Mesendoderm (in vitro differentiated cells): ENCODE measurements at regions not wholly inside any gene's neighbourhood (a gene's known extent, or its start where the extent isn't known, plus 50 kb on each side); places are given as distances from the start of the nearest gene placed in this dataset.

ENCODE experiments used
- DNase-seq: peaks from one replicate; pipeline ENCODE4 v3.0.0; 2013
- H2AK5ac ChIP-seq: 2 replicates; pipeline ENCODE4 v1.6.1; 2013; ENCODE audit warnings: low read length, inconsistent platforms
- H2BK120ac ChIP-seq: 2 replicates; pipeline ENCODE4 v1.6.1; 2013; ENCODE audit warnings: low read depth, mild to moderate bottlenecking, low read length, moderate library complexity, mixed read lengths
- H2BK15ac ChIP-seq: replicated peaks from 2 replicates; pipeline ENCODE4 v1.6.1; 2013; ENCODE audit warnings: low read depth, mild to moderate bottlenecking, moderate library complexity
- H2BK5ac ChIP-seq: 2 replicates; pipeline ENCODE4 v1.6.1; 2013; ENCODE audit warnings: low read length, inconsistent platforms
- H3K18ac ChIP-seq: 2 replicates; pipeline ENCODE4 v1.6.1; 2013; ENCODE audit warnings: mild to moderate bottlenecking, low read length, mixed read lengths
- H3K23ac ChIP-seq: one replicate; pipeline ENCODE4 v1.6.1; 2013; ENCODE audit warnings: low read length
- H3K27ac ChIP-seq: 2 replicates; pipeline ENCODE4 v1.5.1; 2013; ENCODE audit warnings: low read depth, mild to moderate bottlenecking, inconsistent platforms, low read length, moderate library complexity
- H3K27me3 ChIP-seq: 2 replicates; pipeline ENCODE4 v1.6.1; 2013; ENCODE audit warnings: low read length, control low read depth, mild to moderate bottlenecking, inconsistent platforms; ENCODE audit not compliant: insufficient read depth, poor library complexity
- H3K36me3 ChIP-seq: 2 replicates; pipeline ENCODE4 v1.6.1; 2013; ENCODE audit warnings: low read length, inconsistent platforms; ENCODE audit not compliant: control insufficient read depth, insufficient read depth
- H3K4ac ChIP-seq: one replicate; pipeline ENCODE4 v1.6.1; 2013; ENCODE audit warnings: low read depth, mild to moderate bottlenecking, low read length, moderate library complexity
- H3K4me1 ChIP-seq: 2 replicates; pipeline ENCODE4 v1.6.1; 2013; ENCODE audit warnings: low read depth, low read length, inconsistent platforms; ENCODE audit not compliant: control insufficient read depth
- H3K4me2 ChIP-seq: 2 replicates; pipeline ENCODE4 v1.6.1; 2013; ENCODE audit warnings: low read length
- H3K4me3 ChIP-seq: 2 replicates; pipeline ENCODE4 v1.5.1; 2013; ENCODE audit warnings: mild to moderate bottlenecking, low read length
- H3K56ac ChIP-seq: one replicate; pipeline ENCODE4 v1.6.1; 2013; ENCODE audit warnings: low read length
- H3K79me1 ChIP-seq: 2 replicates; pipeline ENCODE4 v1.6.1; 2013; ENCODE audit warnings: low read length, inconsistent platforms
- H3K79me2 ChIP-seq: 2 replicates; pipeline ENCODE4 v1.6.1; 2013; ENCODE audit warnings: mild to moderate bottlenecking, low read length; ENCODE audit not compliant: control insufficient read depth, insufficient read depth
- H3K9ac ChIP-seq: 2 replicates; pipeline ENCODE4 v1.6.1; 2013; ENCODE audit warnings: low read length, inconsistent platforms
- H4K5ac ChIP-seq: one replicate; pipeline ENCODE4 v1.6.1; 2013; ENCODE audit warnings: low read length
- H4K8ac ChIP-seq: one replicate; pipeline ENCODE4 v1.6.1; 2013; ENCODE audit warnings: low read depth, mild to moderate bottlenecking, control low read depth, low read length, moderate library complexity
- WGBS: extraction: QIAGEN DNeasy Blood & Tissue Kit; methylation state at CpG from one replicate; pipeline ENCODE4 v1.1.7; 2013; ENCODE audit warnings: low lambda C conversion rate, missing lambda C conversion rate; ENCODE audit not compliant: insufficient coverage; ENCODE audit errors: extremely low coverage; 5-methylcytosine and 5-hydroxymethylcytosine counted together

GRCh38 chr11:79845002-79845709 lies 404.3 kb upstream of the TENM4 start:
- WGBS = no CpG with 5 or more reads among the region's 3 CpGs
- no peak overlapping the region for H3K27ac ChIP-seq
- no peak overlapping the region for H3K4me3 ChIP-seq
- no peak overlapping the region for H3K18ac ChIP-seq
- H3K23ac ChIP-seq = no peak overlapping the region
- H3K56ac ChIP-seq = no peak overlapping the region
- no peaks in the 10 kb centered on the region for H3K79me2 ChIP-seq
- H2BK120ac ChIP-seq = no peak overlapping the region
- no peak overlapping the region for H2BK15ac ChIP-seq
- no peak overlapping the region for H2AK5ac ChIP-seq
- H3K4ac ChIP-seq = no peak overlapping the region
- H3K36me3 ChIP-seq = no peaks in the 10 kb centered on the region
- H4K8ac ChIP-seq = no peak overlapping the region
- no peak overlapping the region for H4K5ac ChIP-seq
- no peaks in the 10 kb centered on the region for H3K27me3 ChIP-seq
- no peak for DNase-seq
- no peaks in the 10 kb centered on the region for H3K4me1 ChIP-seq
- no peak overlapping the region for H3K4me2 ChIP-seq
- no peak overlapping the region for H3K9ac ChIP-seq
- no peak overlapping the region for H2BK5ac ChIP-seq
- H3K79me1 ChIP-seq = no peaks in the 10 kb centered on the region

GRCh38 chr11:79834015-79834414 lies 393.2 kb upstream of the TENM4 start:
- H3K4me1 ChIP-seq = no peaks in the 10 kb centered on the region
- H2AK5ac ChIP-seq = no peak overlapping the region
- no peaks in the 10 kb centered on the region for H3K79me2 ChIP-seq
- H3K36me3 ChIP-seq = no peaks in the 10 kb centered on the region
- H2BK15ac ChIP-seq = no peak overlapping the region
- no peak overlapping the region for H2BK120ac ChIP-seq
- no peak overlapping the region for H3K27ac ChIP-seq
- no peak overlapping the region for H3K4me2 ChIP-seq
- H3K18ac ChIP-seq = no peak overlapping the region
- H3K4me3 ChIP-seq = no peak overlapping the region
- H3K9ac ChIP-seq = no peak overlapping the region
- no peak overlapping the region for H3K23ac ChIP-seq
- H3K56ac ChIP-seq = no peak overlapping the region
- no peak overlapping the region for H4K8ac ChIP-seq
- no peaks in the 10 kb centered on the region for H3K27me3 ChIP-seq
- H2BK5ac ChIP-seq = no peak overlapping the region
- no peak for DNase-seq
- no peak overlapping the region for H4K5ac ChIP-seq
- WGBS = no CpG with 5 or more reads among the region's 1 CpG
- H3K79me1 ChIP-seq = no peaks in the 10 kb centered on the region
- no peak overlapping the region for H3K4ac ChIP-seq

GRCh38 chr11:79830446-79830845 lies 389.6 kb upstream of the TENM4 start:
- Histone ChIP-seq H3K4ac (no peak overlapping the region), H4K5ac (no peak overlapping the region), H2AK5ac (no peak overlapping the region), H3K56ac (no peak overlapping the region), H3K4me3 (no peak overlapping the region), H3K79me1 (no peaks in the 10 kb centered on the region), H3K36me3 (no peaks in the 10 kb centered on the region), H3K18ac (no peak overlapping the region), H2BK15ac (no peak overlapping the region), H3K23ac (no peak overlapping the region), H2BK120ac (no peak overlapping the region), H3K4me2 (no peak overlapping the region), H3K79me2 (no peaks in the 10 kb centered on the region), H3K27ac (no peak overlapping the region), H2BK5ac (no peak overlapping the region), H3K4me1 (no peaks in the 10 kb centered on the region), H4K8ac (no peak overlapping the region), H3K27me3 (no peaks in the 10 kb centered on the region), H3K9ac (no peak overlapping the region)
- WGBS = no CpG with 5 or more reads among the region's 3 CpGs
- DNase-seq = no peak

- Histone ChIP-seq H3K4me3 (no peak overlapping the region), H2BK120ac (no peak overlapping the region), H3K4me1 (no peaks in the 10 kb centered on the region), H3K36me3 (no peaks in the 10 kb centered on the region), H3K4me2 (no peak overlapping the region), H3K9ac (no peak overlapping the region), H3K18ac (no peak overlapping the region), H3K27ac (no peak overlapping the region), H3K79me2 (no peaks in the 10 kb centered on the region), H3K23ac (no peak overlapping the region), H3K27me3 (no peaks in the 10 kb centered on the region), H3K79me1 (no peaks in the 10 kb centered on the region), H3K4ac (no peak overlapping the region), H4K5ac (no peak overlapping the region), H2BK5ac (no peak overlapping the region), H3K56ac (no peak overlapping the region), H4K8ac (no peak overlapping the region), H2AK5ac (no peak overlapping the region), H2BK15ac (no peak overlapping the region)
- no peak for DNase-seq
- no CpG with 5 or more reads among the region's 3 CpGs for WGBS
These were observed 389.1 kb upstream of the TENM4 start for GRCh38 chr11:79829891-79830290.

- no peak overlapping the region for H3K4me2 ChIP-seq
- DNase-seq = no peak
- H3K27me3 ChIP-seq = no peaks in the 10 kb centered on the region
- no peak overlapping the region for H2BK15ac ChIP-seq
- H3K4me3 ChIP-seq = no peak overlapping the region
- H3K36me3 ChIP-seq = no peaks in the 10 kb centered on the region
- no peak overlapping the region for H2BK120ac ChIP-seq
- H2BK5ac ChIP-seq = no peak overlapping the region
- no peak overlapping the region for H4K8ac ChIP-seq
- no peak overlapping the region for H3K18ac ChIP-seq
- no peak overlapping the region for H3K9ac ChIP-seq
- H3K79me2 ChIP-seq = no peaks in the 10 kb centered on the region
- H3K79me1 ChIP-seq = no peaks in the 10 kb centered on the region
- H3K4me1 ChIP-seq = no peaks in the 10 kb centered on the region
- no peak overlapping the region for H3K56ac ChIP-seq
- H3K4ac ChIP-seq = no peak overlapping the region
- H3K27ac ChIP-seq = no peak overlapping the region
- H3K23ac ChIP-seq = no peak overlapping the region
- no peak overlapping the region for H2AK5ac ChIP-seq
- no peak overlapping the region for H4K5ac ChIP-seq
- no CpG with 5 or more reads among the region's 3 CpGs for WGBS
These were observed 381.9 kb upstream of the TENM4 start for GRCh38 chr11:79822766-79823165.

- Histone ChIP-seq H2BK120ac (no peak overlapping the region), H4K5ac (no peak overlapping the region), H3K4me2 (no peak overlapping the region), H3K23ac (no peak overlapping the region), H3K4ac (no peak overlapping the region), H2AK5ac (no peak overlapping the region), H3K18ac (no peak overlapping the region), H3K4me3 (no peak overlapping the region), H3K4me1 (no peaks in the 10 kb centered on the region), H3K27ac (no peak overlapping the region), H3K36me3 (no peaks in the 10 kb centered on the region), H2BK5ac (no peak overlapping the region), H3K27me3 (no peaks in the 10 kb centered on the region), H3K79me2 (no peaks in the 10 kb centered on the region), H2BK15ac (no peak overlapping the region), H3K79me1 (no peaks in the 10 kb centered on the region), H4K8ac (no peak overlapping the region), H3K9ac (no peak overlapping the region), H3K56ac (no peak overlapping the region)
- no CpG with 5 or more reads among the region's 3 CpGs for WGBS
- DNase-seq = no peak
These were observed 372.7 kb upstream of the TENM4 start for GRCh38 chr11:79813551-79813950.
